ENCODE measurements at regions not wholly inside any gene's neighbourhood (a gene's known extent, or its start where the extent isn't known, plus 50 kb on each side); places are given as distances from the start of the nearest gene placed in this dataset.

DNA sequence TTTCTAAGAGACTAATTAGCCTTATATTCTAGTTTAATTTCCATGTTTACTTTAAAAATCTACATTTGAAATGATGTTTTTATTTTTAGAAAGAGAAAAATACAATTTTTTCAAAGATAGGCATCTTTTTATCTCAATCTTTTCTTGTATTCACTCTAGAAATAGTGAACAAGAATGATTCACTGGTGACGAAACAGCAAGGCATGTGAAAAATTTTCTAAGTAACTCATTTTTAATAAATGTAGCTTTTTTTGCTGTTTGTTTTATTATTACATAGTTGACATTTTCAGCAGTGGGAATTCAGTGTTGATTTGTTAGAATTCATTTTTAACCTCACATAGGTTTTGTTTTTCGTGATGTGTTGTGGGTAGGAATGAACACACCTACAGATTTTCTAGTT is 1226.4 kb downstream of the NSUN3 start:
- TF ChIP-seq EP300 (IDR thresholded peaks at IDR 0.05) (no peak), POLR2A (IDR thresholded peaks at IDR 0.05) (no peak), POLR2AphosphoS5 (IDR thresholded peaks at IDR 0.05) (no peak)
- TF ChIP-seq, protein P1, sequence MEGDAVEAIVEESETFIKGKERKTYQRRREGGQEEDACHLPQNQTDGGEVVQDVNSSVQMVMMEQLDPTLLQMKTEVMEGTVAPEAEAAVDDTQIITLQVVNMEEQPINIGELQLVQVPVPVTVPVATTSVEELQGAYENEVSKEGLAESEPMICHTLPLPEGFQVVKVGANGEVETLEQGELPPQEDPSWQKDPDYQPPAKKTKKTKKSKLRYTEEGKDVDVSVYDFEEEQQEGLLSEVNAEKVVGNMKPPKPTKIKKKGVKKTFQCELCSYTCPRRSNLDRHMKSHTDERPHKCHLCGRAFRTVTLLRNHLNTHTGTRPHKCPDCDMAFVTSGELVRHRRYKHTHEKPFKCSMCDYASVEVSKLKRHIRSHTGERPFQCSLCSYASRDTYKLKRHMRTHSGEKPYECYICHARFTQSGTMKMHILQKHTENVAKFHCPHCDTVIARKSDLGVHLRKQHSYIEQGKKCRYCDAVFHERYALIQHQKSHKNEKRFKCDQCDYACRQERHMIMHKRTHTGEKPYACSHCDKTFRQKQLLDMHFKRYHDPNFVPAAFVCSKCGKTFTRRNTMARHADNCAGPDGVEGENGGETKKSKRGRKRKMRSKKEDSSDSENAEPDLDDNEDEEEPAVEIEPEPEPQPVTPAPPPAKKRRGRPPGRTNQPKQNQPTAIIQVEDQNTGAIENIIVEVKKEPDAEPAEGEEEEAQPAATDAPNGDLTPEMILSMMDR (IDR thresholded peaks at IDR 0.05): no peak
- 83% methylated on average over 2 of the region's 2 CpGs for whole genome bisulfite sequencing
- DNase-seq (ENCODE audit: low spot score in 2 of 2): no peak

DNA sequence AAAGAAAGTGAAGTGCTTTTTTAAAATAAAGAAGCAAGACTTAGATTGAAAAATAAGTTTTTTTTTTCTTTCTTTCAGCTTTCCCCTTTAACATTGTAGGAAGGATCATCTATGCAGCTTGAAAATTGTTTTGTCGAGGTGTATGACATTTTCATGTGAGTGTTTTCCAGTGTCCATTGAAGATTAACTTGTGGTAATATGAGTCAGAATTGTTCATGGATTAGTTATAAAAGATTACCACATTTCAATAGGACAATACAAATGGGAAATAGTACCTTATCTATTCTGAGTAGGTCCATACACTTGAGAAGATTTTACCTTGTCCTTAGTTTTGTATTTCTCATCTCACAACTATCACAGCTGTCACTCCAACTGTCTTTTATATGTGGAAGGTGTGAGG is 1234.7 kb downstream of the NSUN3 start:
- H3K27me3 ChIP-seq: no peaks in the 10 kb centered on the region
- DNase-seq (ENCODE audit: low spot score in 2 of 2): no peak

More for the DNA sequence above, 1226.4 kb downstream of the NSUN3 start:
- Histone ChIP-seq H3K4me1 (no peaks in the 10 kb centered on the region), H3K36me3 (no peaks in the 10 kb centered on the region), H3K9me3 (no peaks in the 10 kb centered on the region), H3K27ac (no peak overlapping the region), H3K4me3 (no peak overlapping the region), H3K27me3 (no peaks in the 10 kb centered on the region)

DNA sequence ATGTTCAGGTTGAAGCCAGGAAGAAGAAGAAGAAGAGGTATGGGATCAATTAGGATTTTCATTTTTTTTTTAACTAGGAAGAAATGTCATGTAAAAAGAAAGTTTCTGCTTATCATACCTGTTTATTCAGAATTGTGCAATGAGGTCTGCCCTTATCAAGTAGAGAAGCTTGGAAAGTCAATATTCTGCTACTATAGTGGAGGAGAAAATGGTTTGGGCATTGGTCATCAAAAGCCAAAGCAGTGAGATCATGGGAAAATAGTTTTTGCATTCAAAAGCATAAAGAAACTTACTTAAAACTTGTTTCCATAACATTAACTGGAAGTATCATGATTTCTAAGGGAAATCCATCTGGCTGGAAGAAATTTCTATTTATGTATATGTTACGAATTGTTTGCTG is 1239.2 kb downstream of the NSUN3 start:
- H3K9me3 ChIP-seq: no peaks in the 10 kb centered on the region
- H3K4me3 ChIP-seq: no peak overlapping the region
- DNase-seq (ENCODE audit: low spot score in 2 of 2): no peak
- no peaks in the 10 kb centered on the region for H3K36me3 ChIP-seq
- TF ChIP-seq POLR2AphosphoS5 (IDR thresholded peaks at IDR 0.05) (no peak), EP300 (IDR thresholded peaks at IDR 0.05) (no peak), POLR2A (IDR thresholded peaks at IDR 0.05) (no peak)
- TF ChIP-seq, protein P1 (IDR thresholded peaks at IDR 0.05): no peak
- no peaks in the 10 kb centered on the region for H3K4me1 ChIP-seq
- 69% methylated on average over 1 of the region's 1 CpG for WGBS
- H3K27ac ChIP-seq: no peak overlapping the region
- no peaks in the 10 kb centered on the region for H3K27me3 ChIP-seq

More for the DNA sequence above, 1234.7 kb downstream of the NSUN3 start:
- no peaks in the 10 kb centered on the region for H3K4me1 ChIP-seq
- H3K27ac ChIP-seq: no peak overlapping the region
- TF ChIP-seq POLR2AphosphoS5 (IDR thresholded peaks at IDR 0.05): no peak
- TF ChIP-seq POLR2A (IDR thresholded peaks at IDR 0.05): no peak
- TF ChIP-seq EP300 (IDR thresholded peaks at IDR 0.05): no peak
- TF ChIP-seq, protein P1 (IDR thresholded peaks at IDR 0.05): no peak
- 78% methylated on average over 1 of the region's 1 CpG for WGBS
- H3K9me3 ChIP-seq: no peaks in the 10 kb centered on the region
- no peak overlapping the region for H3K4me3 ChIP-seq
- H3K36me3 ChIP-seq: no peaks in the 10 kb centered on the region

DNA sequence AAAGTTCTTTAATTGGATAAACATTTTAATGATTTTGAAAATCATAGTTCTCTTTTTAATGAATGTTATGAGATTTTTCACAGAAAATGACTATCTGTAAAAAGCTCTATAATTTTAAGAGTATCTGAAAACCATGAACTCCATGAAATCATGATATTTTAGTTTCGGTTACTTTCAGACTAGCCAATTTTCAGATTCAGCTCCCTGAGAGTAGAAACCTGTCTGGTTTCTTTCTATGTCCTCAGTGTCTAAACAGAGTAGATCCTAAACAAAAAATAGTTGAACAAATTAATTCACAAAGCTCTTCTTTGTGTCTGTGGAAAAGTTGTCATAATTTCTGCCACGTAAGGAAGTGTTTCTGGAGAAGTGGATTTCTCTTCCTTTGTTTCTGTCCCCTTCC is 1247.7 kb downstream of the NSUN3 start:
- Histone ChIP-seq H3K4me1 (no peaks in the 10 kb centered on the region), H3K9me3 (no peaks in the 10 kb centered on the region), H3K27ac (no peak overlapping the region), H3K4me3 (no peak overlapping the region), H3K27me3 (no peaks in the 10 kb centered on the region), H3K36me3 (no peaks in the 10 kb centered on the region)
- no peak for DNase-seq (ENCODE audit: low spot score in 2 of 2)
- TF ChIP-seq, protein P1 (IDR thresholded peaks at IDR 0.05): no peak
- no peak for TF ChIP-seq EP300 (IDR thresholded peaks at IDR 0.05)
- no peak for TF ChIP-seq POLR2AphosphoS5 (IDR thresholded peaks at IDR 0.05)
- TF ChIP-seq POLR2A (IDR thresholded peaks at IDR 0.05): no peak
- WGBS: 80% methylated on average over 2 of the region's 2 CpGs

DNA sequence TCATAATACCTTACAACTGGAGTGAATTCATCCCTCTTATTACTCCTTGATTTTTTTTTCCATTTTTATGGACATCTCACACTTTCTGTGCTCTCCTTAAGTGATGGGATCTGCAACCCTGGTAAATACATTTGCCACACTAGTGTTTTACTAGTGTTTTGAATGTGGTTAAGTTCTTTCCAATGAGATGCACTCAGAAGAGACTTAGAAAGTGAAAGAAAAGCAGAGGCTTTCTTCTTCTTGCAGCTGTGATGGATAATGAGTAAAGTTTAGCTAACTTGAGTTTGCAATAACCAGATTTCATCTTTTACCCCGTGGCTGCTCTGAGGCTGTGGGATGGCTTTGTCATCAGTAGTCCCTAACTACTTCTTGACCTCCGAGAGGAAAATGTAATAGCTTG is 1248.4 kb downstream of the NSUN3 start:
- 30% methylated on average over 2 of the region's 2 CpGs for WGBS
- H3K27me3 ChIP-seq: no peaks in the 10 kb centered on the region
- no peak for DNase-seq (ENCODE audit: low spot score in 2 of 2)

More for the DNA sequence above, 1248.4 kb downstream of the NSUN3 start:
- Histone ChIP-seq H3K4me1 (no peaks in the 10 kb centered on the region), H3K9me3 (no peaks in the 10 kb centered on the region), H3K27ac (no peak overlapping the region), H3K4me3 (no peak overlapping the region), H3K36me3 (no peaks in the 10 kb centered on the region)
- no peak for TF ChIP-seq EP300 (IDR thresholded peaks at IDR 0.05)
- TF ChIP-seq POLR2AphosphoS5 (IDR thresholded peaks at IDR 0.05): no peak
- TF ChIP-seq, protein P1 (IDR thresholded peaks at IDR 0.05): no peak
- TF ChIP-seq POLR2A (IDR thresholded peaks at IDR 0.05): no peak
